ENCODE measurements at regions not wholly inside any gene's neighbourhood (a gene's known extent, or its start where the extent isn't known, plus 50 kb on each side); places are given as distances from the start of the nearest gene placed in this dataset.

- TF ChIP-seq POLR2AphosphoS5 (IDR thresholded peaks at IDR 0.05) (no peak), CTCF (IDR thresholded peaks at IDR 0.05) (no peak), POLR2A (IDR thresholded peaks at IDR 0.05) (no peak)
Observed at GRCh38 chr1:80403471-80403893, 1397.0 kb upstream of the ADGRL4 start.

All from sigmoid colon (tissue), 4 donors.